Tibial artery (tissue), 4 donors: ENCODE measurements at regions not wholly inside any gene's neighbourhood (a gene's known extent, or its start where the extent isn't known, plus 50 kb on each side); places are given as distances from the start of the nearest gene placed in this dataset.

Source experiments
- DNase-seq, 2 donors: peaks; one replicate each; pipeline ENCODE4 v3.0.0-alpha.2; 2019
- H3K27ac ChIP-seq, 2 donors: fragments of 200-600 bp; sonication (generic) in 1 of 2; 1 replicate in 1 of 2; 2 replicates in 1 of 2; pipeline ENCODE4 v1.5.1; 2018 to 2019; ENCODE audit warnings: mild to moderate bottlenecking in 1 of 2
- H3K27me3 ChIP-seq, 2 donors: fragments of 200-600 bp; sonication (generic) in 1 of 2; one replicate each; pipeline versions ENCODE4 v1.5.1 to v1.6.0; 2016 to 2019
- H3K36me3 ChIP-seq, 3 donors: fragments of 200-600 bp; sonication (generic) in 2 of 3; one replicate each; pipeline ENCODE4 v1.5.1; 2016 to 2019; ENCODE audit warnings: mild to moderate bottlenecking in 2 of 3
- H3K4me1 ChIP-seq, 4 donors: fragments of 200-600 bp; sonication (generic) in 2 of 4; 1 replicate in 3 of 4; 2 replicates in 1 of 4; pipeline ENCODE4 v1.5.1; 2016 to 2019
- H3K4me3 ChIP-seq, 2 donors: fragments of 200-600 bp; sonication (generic) in 1 of 2; 1 replicate in 1 of 2; 2 replicates in 1 of 2; pipeline ENCODE4 v1.5.1; 2018 to 2019; ENCODE audit warnings: mild to moderate bottlenecking in 2 of 2
- H3K9me3 ChIP-seq, 3 donors: fragments of 200-600 bp; sonication (generic) in 1 of 3; one replicate each; pipeline ENCODE4 v1.5.1; 2016 to 2019
- intact Hi-C: fragments of 100-400 bp; cut with DNase I; formaldehyde crosslinking; loops from one replicate; pipeline ENCODE4 v1.15.0; 2023; ENCODE audit warnings: low total_unique reads
- TF ChIP-seq, protein P1 (sequence below), 2 experiments: fragments of 200-600 bp in 1 of 2; fragments of 450-650 bp in 1 of 2; IDR thresholded peaks; one replicate each; pipeline ENCODE4 v1.5.1; 2017 to 2019; ENCODE audit warnings: antibody characterized with exemption in 2 of 2, mild to moderate bottlenecking in 1 of 2, moderate library complexity in 1 of 2

DNA sequence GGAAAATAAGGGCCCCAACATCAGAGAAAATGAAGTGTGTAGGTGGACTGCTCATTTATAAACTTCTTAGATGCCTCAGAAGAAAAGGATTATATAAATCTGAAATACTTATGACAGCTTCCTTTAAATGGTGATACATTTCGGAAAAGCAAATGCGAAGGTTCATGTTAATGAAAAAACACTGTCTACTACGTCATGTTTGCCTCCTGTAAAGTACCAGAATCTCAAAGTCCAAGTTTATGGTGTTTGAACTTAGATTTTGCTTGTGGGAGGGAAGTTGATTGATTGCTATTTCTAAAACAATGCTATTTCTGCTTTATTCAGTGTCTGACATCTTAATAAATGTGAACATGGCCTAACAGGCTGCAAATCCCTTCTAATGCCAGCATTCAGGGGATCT, 514.6 kb downstream of the ZNF608 start:
- Histone ChIP-seq H3K4me1 (no peaks in the 10 kb centered on the region), H3K27ac (no peak overlapping the region), H3K27me3 (no peaks in the 10 kb centered on the region), H3K9me3 (no peaks in the 10 kb centered on the region), H3K4me3 (no peak overlapping the region), H3K36me3 (no peaks in the 10 kb centered on the region)
- TF ChIP-seq, protein P1, sequence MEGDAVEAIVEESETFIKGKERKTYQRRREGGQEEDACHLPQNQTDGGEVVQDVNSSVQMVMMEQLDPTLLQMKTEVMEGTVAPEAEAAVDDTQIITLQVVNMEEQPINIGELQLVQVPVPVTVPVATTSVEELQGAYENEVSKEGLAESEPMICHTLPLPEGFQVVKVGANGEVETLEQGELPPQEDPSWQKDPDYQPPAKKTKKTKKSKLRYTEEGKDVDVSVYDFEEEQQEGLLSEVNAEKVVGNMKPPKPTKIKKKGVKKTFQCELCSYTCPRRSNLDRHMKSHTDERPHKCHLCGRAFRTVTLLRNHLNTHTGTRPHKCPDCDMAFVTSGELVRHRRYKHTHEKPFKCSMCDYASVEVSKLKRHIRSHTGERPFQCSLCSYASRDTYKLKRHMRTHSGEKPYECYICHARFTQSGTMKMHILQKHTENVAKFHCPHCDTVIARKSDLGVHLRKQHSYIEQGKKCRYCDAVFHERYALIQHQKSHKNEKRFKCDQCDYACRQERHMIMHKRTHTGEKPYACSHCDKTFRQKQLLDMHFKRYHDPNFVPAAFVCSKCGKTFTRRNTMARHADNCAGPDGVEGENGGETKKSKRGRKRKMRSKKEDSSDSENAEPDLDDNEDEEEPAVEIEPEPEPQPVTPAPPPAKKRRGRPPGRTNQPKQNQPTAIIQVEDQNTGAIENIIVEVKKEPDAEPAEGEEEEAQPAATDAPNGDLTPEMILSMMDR (IDR thresholded peaks at IDR 0.05) = no peak
- DNase-seq = no peak
- intact Hi-C loops = no loop called here

DNA sequence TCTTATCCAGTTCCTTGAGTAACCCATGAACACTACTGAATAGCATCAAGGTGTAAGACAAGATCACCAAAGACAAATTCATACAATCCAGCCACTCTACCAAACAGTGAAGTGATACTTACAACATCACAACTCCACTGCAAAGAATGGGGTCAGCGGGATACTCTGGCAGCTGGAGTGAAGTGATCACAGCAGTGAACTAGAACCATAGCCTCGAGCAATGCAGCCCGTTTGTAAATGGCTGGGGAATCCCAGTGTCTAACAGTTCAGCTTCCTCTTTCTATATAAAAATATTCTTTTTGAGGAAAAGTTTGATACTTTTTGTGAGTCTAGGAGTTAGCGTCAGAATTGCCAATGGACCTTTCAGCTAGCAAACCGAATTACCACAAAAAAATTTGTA, 515.2 kb downstream of the ZNF608 start:
- Histone ChIP-seq H3K36me3 (no peaks in the 10 kb centered on the region), H3K9me3 (no peaks in the 10 kb centered on the region), H3K27me3 (no peaks in the 10 kb centered on the region), H3K4me3 (no peak overlapping the region), H3K27ac (no peak overlapping the region), H3K4me1 (no peaks in the 10 kb centered on the region)
- intact Hi-C loops = no loop called here
- TF ChIP-seq, protein P1 (IDR thresholded peaks at IDR 0.05) = no peak
- no peak for DNase-seq

DNA sequence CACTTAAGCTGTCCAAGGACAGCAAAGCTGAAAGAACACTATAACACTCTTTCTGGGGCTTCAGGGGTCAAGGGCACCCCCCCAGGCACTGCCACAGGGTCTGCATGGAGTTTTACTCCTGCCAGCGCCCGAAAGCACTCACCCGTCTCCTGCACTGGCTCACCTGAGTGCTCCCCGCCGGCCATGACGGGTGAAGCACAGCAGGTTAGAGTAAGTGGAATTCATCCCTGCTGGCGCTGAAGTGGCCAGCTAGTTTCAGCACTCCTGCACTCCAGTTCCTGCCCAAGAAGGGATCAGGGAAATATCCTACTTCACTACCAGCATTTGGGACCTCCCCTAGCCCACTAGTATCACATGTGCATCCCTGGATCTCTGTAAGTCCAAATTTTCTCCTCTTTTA, 516.0 kb downstream of the ZNF608 start:
- H3K9me3 ChIP-seq = no peaks in the 10 kb centered on the region
- TF ChIP-seq, protein P1 (IDR thresholded peaks at IDR 0.05) = no peak
- H3K4me1 ChIP-seq = no peaks in the 10 kb centered on the region
- H3K4me3 ChIP-seq = no peak overlapping the region
- intact Hi-C loops = no loop called here
- no peak for DNase-seq
- H3K27me3 ChIP-seq = no peaks in the 10 kb centered on the region
- no peak overlapping the region for H3K27ac ChIP-seq
- H3K36me3 ChIP-seq = no peaks in the 10 kb centered on the region

DNA sequence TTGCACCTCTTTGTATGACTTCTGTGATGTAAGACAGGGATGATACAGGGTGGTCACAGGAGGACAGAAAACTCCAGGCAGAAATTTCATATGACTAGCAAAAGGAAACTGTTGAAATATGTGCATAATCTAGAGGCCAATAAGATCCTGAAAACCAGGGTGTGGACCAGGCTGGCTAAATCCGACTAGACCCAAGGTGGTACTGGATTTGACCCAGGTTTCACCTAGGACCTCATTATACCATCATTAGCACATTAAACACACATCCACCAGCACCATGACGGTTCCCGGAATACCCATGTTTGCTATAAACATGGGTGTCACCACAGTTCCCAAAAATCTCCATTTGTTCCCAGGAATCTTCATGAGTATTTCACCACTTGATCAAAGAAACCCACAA, 517.1 kb downstream of the ZNF608 start:
- Histone ChIP-seq H3K27me3 (no peaks in the 10 kb centered on the region), H3K4me3 (no peak overlapping the region), H3K4me1 (no peaks in the 10 kb centered on the region), H3K36me3 (no peaks in the 10 kb centered on the region), H3K9me3 (no peaks in the 10 kb centered on the region), H3K27ac (no peak overlapping the region)
- intact Hi-C loops = no loop called here
- no peak for DNase-seq
- TF ChIP-seq, protein P1 (IDR thresholded peaks at IDR 0.05) = no peak

DNA sequence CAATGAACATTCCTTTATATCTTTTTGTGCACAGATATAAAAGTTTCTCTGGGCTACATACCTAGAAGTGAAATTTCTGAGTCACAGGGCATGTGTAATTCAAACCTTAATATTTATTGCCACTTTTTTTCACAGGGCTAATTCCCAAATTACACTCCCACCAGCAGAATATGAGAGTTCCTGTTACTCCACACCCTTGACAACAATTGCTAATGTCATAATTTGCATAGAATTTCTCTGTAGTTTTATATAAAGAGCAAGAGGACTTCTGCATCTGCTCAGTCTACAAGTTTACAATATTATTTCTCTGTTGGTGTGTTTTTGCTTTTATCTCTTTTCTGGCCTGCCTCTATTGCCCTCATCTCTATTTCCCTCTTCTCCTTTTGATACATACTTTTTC, 518.5 kb downstream of the ZNF608 start:
- no peaks in the 10 kb centered on the region for H3K36me3 ChIP-seq
- no peaks in the 10 kb centered on the region for H3K4me1 ChIP-seq
- no peak for DNase-seq
- no peaks in the 10 kb centered on the region for H3K27me3 ChIP-seq
- no peak overlapping the region for H3K4me3 ChIP-seq
- TF ChIP-seq, protein P1 (IDR thresholded peaks at IDR 0.05) = no peak
- H3K27ac ChIP-seq = no peak overlapping the region
- H3K9me3 ChIP-seq = no peaks in the 10 kb centered on the region
- intact Hi-C loops = no loop called here

DNA sequence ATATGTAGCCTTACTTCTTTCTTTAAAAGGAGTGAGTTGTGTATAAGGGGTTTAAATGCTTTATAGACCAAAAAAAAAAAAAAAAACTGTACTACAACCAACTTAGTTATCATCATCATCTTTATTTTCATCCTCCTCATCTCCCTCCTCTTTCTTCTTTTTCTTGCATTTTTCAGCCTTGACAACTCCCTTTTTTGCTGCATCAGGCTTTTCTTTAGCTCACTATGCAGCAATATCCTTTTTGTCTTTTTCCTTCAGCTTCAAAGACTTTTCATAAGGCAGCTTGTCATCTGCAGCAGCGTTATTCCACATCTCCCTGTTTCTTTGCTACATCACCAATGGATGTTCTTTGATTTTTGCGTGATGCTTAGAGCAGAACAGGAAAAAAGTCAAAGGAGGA, 526.0 kb downstream of the ZNF608 start:
- no peaks in the 10 kb centered on the region for H3K4me1 ChIP-seq
- no peak overlapping the region for H3K27ac ChIP-seq
- H3K36me3 ChIP-seq = no peaks in the 10 kb centered on the region
- no peaks in the 10 kb centered on the region for H3K27me3 ChIP-seq
- no peak for DNase-seq
- TF ChIP-seq, protein P1 (IDR thresholded peaks at IDR 0.05) = no peak
- intact Hi-C loops = no loop called here
- no peak overlapping the region for H3K4me3 ChIP-seq
- H3K9me3 ChIP-seq = no peaks in the 10 kb centered on the region
